Dermis blood vessel endothelial cell (primary cell): ENCODE measurements at regions not wholly inside any gene's neighbourhood (a gene's known extent, or its start where the extent isn't known, plus 50 kb on each side); places are given as distances from the start of the nearest gene placed in this dataset.

Source experiments
- DNase-seq: peaks from one replicate; pipeline ENCODE4 v3.0.0; 2010

DNA sequence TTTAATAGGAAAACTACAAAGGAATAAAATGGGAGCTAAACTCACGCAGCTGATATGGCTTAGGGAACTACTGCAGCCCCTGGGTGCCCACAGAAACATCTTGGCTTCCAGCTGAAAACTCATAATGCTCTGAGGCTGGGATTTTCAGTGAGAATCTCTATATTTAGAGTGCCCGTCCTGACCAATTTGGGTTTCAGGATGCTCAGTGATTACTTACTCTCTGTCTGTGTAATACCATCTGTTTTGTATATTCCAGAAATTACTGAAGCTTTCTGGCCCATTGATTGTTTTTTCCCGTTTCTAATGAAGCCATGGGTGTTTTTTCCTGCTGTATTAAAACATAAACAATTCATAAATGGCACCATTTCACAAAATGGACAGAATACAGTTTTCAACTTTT, 50.6 kb upstream of the ZNF385D start:
- no peak for DNase-seq

- no peak for DNase-seq
Measured at GRCh38 chr3:21803604-21804003, 52.6 kb upstream of the ZNF385D start.

DNA sequence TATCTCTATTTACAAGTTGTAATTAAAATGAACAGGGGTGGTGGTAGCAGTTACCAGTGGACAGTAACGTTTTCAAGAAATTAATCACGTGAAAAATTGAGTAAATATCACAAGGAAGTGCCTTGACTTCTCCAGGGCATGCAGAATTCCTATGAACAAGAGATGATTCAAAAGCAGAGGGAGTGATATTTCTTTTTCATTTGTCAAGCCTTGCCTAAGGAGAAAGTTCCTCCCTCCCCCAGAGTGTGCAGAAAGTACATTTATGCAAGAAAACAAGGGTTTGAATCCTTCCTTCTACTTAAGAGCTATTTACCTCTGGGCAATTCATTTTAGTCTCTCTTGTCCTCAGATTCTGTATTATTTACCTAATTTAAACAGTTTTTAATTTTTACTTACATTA, 53.3 kb upstream of the ZNF385D start:
- no peak for DNase-seq

GRCh38 chr3:21806733-21807132, 55.7 kb upstream of the ZNF385D start:
- DNase-seq = no peak

- no peak for DNase-seq
Measured at GRCh38 chr3:21825684-21826083, 74.7 kb upstream of the ZNF385D start.

GRCh38 chr3:21826416-21826815, 75.4 kb upstream of the ZNF385D start:
- no peak for DNase-seq

DNA sequence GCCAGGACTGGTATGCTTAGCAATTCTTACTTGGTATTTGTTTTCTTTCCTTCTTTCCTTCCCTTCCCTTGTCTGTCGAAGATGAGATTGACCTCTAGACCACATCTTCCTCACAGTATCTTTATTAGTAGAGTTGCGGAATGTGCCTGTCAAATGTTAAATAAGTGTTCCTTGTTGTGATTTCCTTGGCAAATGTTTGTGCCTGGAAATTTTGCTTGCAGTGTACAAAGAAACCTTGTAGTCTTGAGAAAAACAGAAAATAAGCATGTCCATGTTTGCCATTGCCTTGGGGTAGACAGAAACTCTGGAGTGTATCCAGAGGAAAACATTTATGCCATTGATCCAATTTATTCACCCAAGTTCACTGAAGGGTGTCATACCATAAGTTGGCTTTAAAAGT, 79.5 kb upstream of the ZNF385D start:
- DNase-seq = no peak

DNA sequence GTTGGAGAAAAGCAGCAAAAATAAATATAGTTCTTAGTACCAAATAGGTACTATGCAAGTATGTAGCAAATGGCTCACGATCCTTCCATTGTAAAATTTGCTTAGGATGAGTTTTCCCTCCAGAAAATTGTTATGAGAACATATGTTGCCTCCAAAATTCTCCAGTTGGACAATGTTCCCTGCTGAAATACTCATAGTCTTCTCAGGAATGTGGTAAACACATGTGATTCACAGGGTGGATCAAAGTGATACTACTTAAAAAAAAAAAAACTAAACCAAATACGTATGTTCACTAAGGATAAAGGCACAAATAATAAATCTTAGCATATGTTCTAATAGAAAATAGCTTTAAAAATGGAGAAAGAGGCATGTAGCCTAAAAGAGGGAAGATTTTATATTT, 84.3 kb upstream of the ZNF385D start:
- DNase-seq = no peak

GRCh38 chr3:21836227-21836626, 85.2 kb upstream of the ZNF385D start:
- no peak for DNase-seq

DNA sequence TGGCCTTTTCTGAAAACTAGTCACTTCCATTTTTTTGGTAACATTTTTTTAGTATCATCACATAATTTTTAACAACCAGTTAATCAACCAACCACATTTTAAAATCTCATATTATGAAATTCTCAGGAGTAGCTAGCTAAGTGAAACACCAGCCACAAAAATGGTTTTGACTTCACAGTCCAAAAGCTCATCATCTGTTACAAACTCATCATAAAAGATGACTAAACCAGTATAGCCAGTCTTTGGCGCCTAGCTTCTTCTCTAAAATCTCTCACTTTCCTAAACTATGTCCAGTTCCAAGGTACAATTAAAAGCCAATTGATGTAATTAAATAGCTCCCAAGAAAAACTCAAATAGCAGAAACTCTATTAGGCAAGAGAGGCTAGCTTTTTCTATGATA, 88.2 kb upstream of the ZNF385D start:
- DNase-seq = no peak

DNA sequence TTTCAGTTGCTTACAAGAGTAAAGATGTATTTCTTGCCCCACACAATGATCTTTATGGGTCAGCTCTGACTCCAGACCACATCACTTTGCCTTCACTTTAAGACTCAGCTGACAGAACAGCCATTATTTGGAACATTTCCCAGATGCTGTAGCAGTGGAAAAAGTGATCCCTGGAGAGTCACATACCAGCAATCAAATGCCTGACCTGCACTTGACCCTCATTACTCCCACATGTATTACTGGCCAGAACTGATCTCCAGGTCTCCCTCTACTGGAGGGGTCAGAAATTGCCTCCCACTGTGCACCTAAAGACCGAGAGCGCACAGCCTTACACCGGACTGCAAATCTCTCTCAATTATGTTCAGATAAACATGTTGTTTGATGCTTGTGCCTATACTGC, 88.6 kb upstream of the ZNF385D start:
- DNase-seq = peak; percentile 2

DNA sequence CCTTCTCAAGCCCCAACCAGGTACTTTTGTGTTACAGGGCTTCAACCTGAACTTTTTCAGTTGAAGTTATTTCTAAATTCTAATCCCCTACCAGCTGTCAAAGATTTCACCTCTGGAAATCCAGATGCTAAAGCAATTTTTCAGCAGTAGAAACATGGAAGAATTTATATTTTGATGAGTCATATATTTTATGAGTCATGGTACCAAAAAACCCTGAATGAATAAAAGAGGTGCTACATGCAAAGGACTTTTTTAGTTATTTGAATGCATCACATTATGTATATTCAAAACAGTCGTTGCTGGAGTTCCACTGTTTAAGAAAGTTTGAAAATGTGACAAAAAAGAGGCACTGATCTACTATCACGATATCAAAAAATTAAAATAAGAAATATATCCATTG, 96.0 kb upstream of the ZNF385D start:
- no peak for DNase-seq

DNA sequence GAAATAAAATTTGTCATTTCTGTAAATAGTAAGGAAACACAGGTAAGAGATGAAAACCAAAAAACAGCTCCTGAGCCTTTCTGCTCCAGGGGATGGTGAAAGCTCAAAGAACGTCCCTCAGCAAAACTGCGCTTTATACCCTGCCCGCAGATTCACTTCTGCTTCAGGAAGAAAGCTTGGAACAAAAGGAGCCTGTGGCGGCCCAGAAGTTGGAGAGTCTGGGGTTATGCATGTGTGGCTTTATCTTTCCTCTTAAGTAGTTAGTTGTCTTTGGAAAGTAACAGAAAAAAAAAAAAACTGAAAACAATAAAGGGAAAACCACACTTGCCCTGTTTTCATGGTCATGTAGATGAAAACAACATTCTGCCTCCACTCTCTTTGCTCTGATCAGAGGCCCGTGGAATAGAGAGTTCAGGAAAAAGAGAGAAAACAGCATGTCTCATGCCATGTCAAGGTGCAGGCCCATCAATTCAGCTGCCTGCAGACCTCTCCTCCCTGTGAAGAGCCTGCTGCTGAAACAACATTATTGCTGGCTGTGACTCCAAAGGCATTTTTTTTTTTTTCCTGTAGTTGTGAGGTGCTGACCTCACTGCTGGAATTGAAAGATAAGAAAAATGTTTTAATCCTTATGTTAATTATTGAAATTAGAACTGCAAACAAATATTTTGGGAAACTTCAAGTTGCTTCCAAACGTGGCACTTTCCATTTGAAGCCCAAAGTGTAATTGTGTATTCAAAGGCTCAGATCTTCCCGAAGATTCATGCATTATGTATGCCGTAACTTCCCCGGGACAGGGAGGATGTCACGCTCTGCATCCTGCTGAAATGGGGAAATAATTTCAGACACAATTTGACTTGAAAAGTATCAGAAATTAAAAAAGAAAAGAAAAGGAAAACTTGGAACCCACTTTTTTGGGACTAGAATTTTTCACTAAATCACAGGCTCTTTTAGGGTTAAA, 108.4 kb upstream of the ZNF385D start:
- DNase-seq = no peak

- DNase-seq = no peak
Measured at GRCh38 chr3:21860082-21860475, 109.1 kb upstream of the ZNF385D start.

DNA sequence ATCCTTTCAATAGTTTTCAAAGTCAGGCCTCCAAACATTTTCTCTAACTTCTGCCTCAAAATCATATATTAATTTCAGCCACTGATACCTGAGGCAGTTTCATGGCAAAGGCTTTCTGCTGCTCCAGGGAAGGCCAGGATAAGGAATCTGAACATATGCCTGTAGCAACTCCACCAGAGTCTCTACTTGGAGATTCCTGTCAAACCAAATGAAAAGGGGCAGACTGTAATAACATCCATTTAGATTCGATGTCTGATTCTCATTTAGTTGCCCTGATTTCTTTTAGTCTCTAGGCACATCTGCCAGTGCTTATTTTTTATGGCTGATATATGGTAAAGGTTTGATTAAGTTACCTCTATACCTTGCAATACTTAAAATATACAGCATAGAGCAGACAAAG, 109.6 kb upstream of the ZNF385D start:
- DNase-seq = no peak

GRCh38 chr3:21876782-21877181, 125.8 kb upstream of the ZNF385D start:
- DNase-seq = no peak

- no peak for DNase-seq
Measured at GRCh38 chr3:21877214-21877754, 126.3 kb upstream of the ZNF385D start.

DNA sequence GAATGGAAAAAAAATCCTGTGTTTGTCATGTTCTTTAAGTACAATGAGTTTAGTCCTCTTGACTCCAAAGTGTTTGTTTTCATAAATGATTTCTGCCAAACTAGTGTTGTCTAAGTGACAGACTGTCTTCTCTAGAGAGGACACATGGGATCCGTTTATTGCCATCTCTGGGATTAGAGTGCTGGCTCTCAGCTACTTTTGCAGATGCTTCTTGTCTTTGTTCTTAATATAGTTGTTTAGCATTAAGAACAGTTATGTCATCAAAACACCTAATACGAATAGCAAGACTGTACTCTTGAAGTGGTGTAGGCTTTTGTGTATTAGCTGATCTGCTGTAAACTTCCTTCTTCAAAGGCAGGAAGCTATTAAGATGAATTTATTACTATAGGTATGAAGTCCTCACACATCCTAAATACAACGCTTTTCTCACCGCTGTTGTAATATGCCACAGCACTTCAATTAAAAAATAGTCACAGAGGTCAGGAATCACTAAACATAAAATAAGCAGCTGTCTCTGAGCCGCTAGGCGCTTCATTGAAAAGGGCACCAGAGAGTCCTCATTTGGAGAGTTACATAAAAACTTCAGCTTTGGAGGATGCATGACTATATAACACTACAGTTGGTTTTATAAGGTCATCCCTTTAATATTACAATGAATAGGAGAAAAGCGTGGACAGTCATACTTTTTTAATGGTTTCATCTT, 128.3 kb upstream of the ZNF385D start:
- DNase-seq = no peak

DNA sequence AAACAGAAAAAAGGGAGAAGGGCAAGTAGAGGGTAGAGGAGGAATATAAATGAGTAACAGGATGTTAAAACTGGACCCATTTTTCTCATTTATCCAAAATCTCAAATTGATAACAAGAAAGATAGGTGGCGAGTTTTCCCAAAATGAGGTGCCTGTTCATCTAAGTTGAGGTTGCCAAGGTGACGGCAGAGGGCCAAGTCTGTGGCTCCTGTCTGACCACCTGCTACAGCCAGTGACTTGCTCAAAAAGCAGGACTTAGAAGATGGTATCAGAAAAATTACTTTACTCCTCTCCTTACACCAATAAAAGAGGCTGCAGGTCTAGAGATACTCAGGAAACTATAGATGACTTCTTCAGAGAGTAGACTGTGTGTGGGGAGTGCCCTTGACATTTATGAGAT, 137.6 kb upstream of the ZNF385D start:
- DNase-seq = no peak

DNA sequence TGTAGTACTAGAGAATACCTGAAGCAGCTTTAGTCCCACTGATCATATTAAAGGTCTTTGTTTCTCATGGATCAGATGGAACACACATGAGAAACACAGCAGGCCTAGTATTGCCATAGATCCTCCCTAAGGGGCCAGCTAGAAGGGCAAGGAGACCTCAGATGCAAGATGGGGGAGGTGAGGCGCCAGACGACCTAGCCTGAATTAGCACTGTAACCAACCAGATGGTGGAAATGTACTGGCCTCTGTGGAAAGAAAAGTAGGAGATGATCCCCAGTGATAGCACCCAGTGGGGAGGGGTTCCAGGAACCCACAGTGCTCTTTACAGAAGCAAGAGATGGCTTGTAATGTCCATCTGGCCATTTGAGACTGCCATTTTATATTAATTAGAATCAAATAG, 138.2 kb upstream of the ZNF385D start:
- no peak for DNase-seq

DNA sequence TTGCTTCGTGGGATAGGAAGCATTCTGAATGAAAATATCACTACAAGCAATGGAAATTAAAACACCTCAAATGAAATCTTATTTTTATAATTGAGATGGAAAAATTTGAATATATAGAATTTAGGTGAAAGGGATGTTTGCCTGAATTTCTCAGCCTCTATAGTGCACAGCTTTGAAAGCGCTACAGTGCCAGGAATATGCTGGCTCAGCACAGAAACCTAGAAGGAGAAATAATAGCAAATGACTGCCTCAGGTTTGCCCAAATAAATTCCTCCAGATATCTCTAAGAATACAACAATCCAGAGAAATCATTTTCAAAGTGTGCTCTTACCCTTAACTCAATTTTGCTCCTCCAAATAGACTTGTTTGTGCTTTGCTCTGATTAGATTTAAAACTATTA, 141.1 kb upstream of the ZNF385D start:
- no peak for DNase-seq

DNA sequence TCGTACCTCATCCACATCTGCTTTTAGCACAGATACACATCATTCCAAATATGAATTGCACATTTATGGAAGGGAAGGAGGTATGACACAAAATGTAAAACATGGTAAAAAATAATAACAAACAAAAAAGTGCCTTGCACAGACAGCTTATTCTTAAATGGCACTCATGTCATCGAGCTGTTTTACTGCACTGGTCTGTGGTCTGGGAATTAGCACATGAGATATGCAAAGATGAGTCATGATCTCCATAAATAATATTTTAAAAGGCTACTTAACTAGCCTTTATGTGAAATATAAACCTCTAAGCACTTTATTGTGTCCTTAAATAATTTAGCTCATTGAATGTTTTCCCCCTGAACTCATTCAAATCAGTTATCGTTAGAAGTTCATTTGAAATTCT, 142.2 kb upstream of the ZNF385D start:
- DNase-seq = no peak

GRCh38 chr3:21894459-21895340, 143.7 kb upstream of the ZNF385D start:
- DNase-seq = peak; percentile 46
